Hepatocyte (in vitro differentiated cells): ENCODE measurements at regions not wholly inside any gene's neighbourhood (a gene's known extent, or its start where the extent isn't known, plus 50 kb on each side); places are given as distances from the start of the nearest gene placed in this dataset.

Experiments used
- DNase-seq: peaks from one replicate; pipeline ENCODE4 v3.0.0-alpha.2; 2016; ENCODE audit warnings: low spot score
- H2AFZ ChIP-seq: fragments of 200-600 bp; sonication (generic); 2 replicates; pipeline ENCODE4 v1.6.0; 2016; ENCODE audit warnings: antibody characterized with exemption, mild to moderate bottlenecking
- H3K27ac ChIP-seq: fragments of 200-600 bp; sonication (generic); 2 replicates; pipeline ENCODE4 v1.5.1; 2016; ENCODE audit warnings: mild to moderate bottlenecking
- H3K27me3 ChIP-seq: fragments of 200-600 bp; sonication (generic); 2 replicates; pipeline ENCODE4 v1.6.1; 2016
- H3K36me3 ChIP-seq: fragments of 200-600 bp; sonication (generic); replicated peaks from 2 replicates; pipeline ENCODE4 v1.5.1; 2016; ENCODE audit warnings: low read depth; ENCODE audit not compliant: insufficient read depth
- H3K4me1 ChIP-seq: fragments of 200-600 bp; sonication (generic); 2 replicates; pipeline ENCODE4 v1.5.1; 2016; ENCODE audit warnings: mild to moderate bottlenecking, moderate library complexity; ENCODE audit not compliant: insufficient read depth
- H3K4me2 ChIP-seq: fragments of 200-600 bp; sonication (generic); 2 replicates; pipeline ENCODE4 v1.6.0; 2016
- H3K4me3 ChIP-seq: fragments of 200-600 bp; sonication (generic); 2 replicates; pipeline ENCODE4 v1.5.1; 2016; ENCODE audit warnings: mild to moderate bottlenecking
- H3K79me2 ChIP-seq: fragments of 200-600 bp; sonication (generic); 2 replicates; pipeline ENCODE4 v1.6.0; 2017; ENCODE audit warnings: mild to moderate bottlenecking
- H3K9me2 ChIP-seq: fragments of 200-600 bp; sonication (generic); replicated peaks from 2 replicates; pipeline ENCODE4 v1.6.0; 2017; ENCODE audit warnings: mild to moderate bottlenecking; ENCODE audit not compliant: insufficient read depth
- H3K9me3 ChIP-seq: fragments of 200-600 bp; sonication (generic); 2 replicates; pipeline ENCODE4 v1.5.1; 2016; ENCODE audit warnings: low read depth, mild to moderate bottlenecking
- H4K20me1 ChIP-seq: fragments of 200-600 bp; sonication (generic); 2 replicates; pipeline ENCODE4 v1.6.0; 2016; ENCODE audit warnings: mild to moderate bottlenecking; ENCODE audit not compliant: insufficient read depth, poor library complexity, severe bottlenecking
- EZH2 ChIP-seq: fragments of 200-600 bp; sonication (generic); IDR thresholded peaks from 2 replicates; pipeline ENCODE4 v1.6.1; 2016; ENCODE audit warnings: antibody characterized with exemption, mild to moderate bottlenecking, borderline replicate concordance
- EZH2phosphoT487 ChIP-seq: fragments of 200-600 bp; sonication (generic); IDR thresholded peaks from one replicate; pipeline ENCODE4 v1.6.1; 2018; ENCODE audit warnings: antibody characterized with exemption, mild to moderate bottlenecking, low read depth, moderate library complexity; ENCODE audit not compliant: unreplicated experiment, severe bottlenecking
- WGBS: methylation state at CpG from one replicate; pipeline ENCODE4 v1.1.6; 2016; ENCODE audit warnings: low lambda C conversion rate; ENCODE audit errors: missing lambda C conversion rate; 5-methylcytosine and 5-hydroxymethylcytosine counted together
- TF ChIP-seq, protein P1 (sequence below): fragments of 200-600 bp; sonication (generic); IDR thresholded peaks from 2 replicates; pipeline ENCODE4 v1.5.1; 2016; ENCODE audit warnings: antibody characterized with exemption, mild to moderate bottlenecking; ENCODE audit not compliant: poor library complexity

DNA sequence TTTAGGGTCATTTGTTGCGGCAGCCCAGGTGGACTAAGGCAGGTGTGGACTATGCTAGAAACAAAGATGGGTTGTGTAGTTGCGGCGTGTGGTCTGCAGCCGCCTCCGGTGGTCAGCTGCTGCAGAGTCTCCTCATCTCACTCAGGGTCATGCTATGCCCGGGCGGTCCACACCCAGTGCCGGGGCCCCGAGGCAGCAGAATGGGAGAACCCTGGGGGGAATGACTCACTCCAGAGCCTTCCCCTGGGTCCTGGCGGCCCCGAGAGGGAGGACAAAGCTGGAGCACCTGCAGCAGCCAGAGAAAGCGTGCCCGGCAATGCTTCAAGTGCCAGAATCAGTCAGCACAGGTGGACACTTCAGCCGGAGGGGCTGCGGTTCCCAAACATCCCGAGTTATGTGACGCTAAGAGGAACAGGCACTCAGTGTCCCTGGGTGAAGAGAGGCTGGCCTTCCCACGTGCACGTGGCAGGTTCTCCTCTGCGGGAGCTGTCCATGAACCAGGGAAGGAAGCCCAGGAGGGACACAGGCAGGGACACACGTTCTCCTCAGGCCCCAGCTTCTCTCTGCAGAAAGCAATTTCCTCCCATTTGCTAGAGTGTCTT is 289.6 kb upstream of the B3GAT1 start:
- Histone ChIP-seq H3K79me2 (no peaks in the 10 kb centered on the region), H3K9me3 (no peaks in the 10 kb centered on the region), H2AFZ (no peak overlapping the region), H3K4me2 (no peak overlapping the region), H3K27ac (no peak overlapping the region), H3K27me3 (peaks cover 14% of the 10 kb centered on the region), H3K4me1 (no peaks in the 10 kb centered on the region), H3K4me3 (no peak overlapping the region), H3K36me3 (no peaks in the 10 kb centered on the region), H4K20me1 (no peaks in the 10 kb centered on the region), H3K9me2 (no peaks in the 10 kb centered on the region)
- no peak for DNase-seq
- WGBS = 77% methylated on average over 21 of the region's 21 CpGs
- TF ChIP-seq EZH2phosphoT487 (no peak), EZH2 (no peak)
- TF ChIP-seq, protein P1, sequence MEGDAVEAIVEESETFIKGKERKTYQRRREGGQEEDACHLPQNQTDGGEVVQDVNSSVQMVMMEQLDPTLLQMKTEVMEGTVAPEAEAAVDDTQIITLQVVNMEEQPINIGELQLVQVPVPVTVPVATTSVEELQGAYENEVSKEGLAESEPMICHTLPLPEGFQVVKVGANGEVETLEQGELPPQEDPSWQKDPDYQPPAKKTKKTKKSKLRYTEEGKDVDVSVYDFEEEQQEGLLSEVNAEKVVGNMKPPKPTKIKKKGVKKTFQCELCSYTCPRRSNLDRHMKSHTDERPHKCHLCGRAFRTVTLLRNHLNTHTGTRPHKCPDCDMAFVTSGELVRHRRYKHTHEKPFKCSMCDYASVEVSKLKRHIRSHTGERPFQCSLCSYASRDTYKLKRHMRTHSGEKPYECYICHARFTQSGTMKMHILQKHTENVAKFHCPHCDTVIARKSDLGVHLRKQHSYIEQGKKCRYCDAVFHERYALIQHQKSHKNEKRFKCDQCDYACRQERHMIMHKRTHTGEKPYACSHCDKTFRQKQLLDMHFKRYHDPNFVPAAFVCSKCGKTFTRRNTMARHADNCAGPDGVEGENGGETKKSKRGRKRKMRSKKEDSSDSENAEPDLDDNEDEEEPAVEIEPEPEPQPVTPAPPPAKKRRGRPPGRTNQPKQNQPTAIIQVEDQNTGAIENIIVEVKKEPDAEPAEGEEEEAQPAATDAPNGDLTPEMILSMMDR = no peak

DNA sequence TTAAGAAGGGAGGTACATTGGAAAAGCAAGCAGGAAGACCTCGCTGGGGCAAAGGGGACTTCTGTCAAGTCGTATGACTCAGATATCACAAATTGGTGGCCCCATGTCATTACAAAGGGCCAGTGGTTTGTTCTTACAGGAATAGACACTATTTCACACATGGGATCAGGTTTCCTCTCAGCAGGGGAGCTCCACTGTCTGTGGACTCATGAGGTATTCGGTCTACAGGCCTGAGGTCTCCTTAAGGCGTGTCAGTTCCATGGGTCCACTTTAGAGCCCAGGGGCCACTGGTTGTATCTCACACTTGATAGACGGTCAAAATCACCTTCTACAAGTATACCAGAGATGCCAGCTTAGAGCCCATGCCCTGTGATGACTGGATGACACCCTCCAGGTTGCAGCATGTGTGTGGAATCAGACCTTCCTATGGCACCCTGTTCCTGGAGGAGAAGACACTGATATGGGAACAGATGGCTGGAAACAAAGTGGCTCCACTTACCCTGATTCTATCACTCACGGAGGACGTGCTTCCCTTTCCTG is 288.1 kb upstream of the B3GAT1 start:
- H3K36me3 ChIP-seq = no peaks in the 10 kb centered on the region
- peaks cover 7% of the 10 kb centered on the region for H3K27me3 ChIP-seq
- no peaks in the 10 kb centered on the region for H3K4me1 ChIP-seq
- no peaks in the 10 kb centered on the region for H3K9me2 ChIP-seq
- 90% methylated on average over 7 of the region's 7 CpGs for WGBS
- TF ChIP-seq, protein P1 = no peak
- TF ChIP-seq EZH2 = no peak
- H3K9me3 ChIP-seq = no peaks in the 10 kb centered on the region
- no peak for DNase-seq
- no peak overlapping the region for H3K27ac ChIP-seq
- H2AFZ ChIP-seq = no peak overlapping the region
- H4K20me1 ChIP-seq = no peaks in the 10 kb centered on the region
- H3K4me2 ChIP-seq = no peak overlapping the region
- no peak overlapping the region for H3K4me3 ChIP-seq
- no peaks in the 10 kb centered on the region for H3K79me2 ChIP-seq

DNA sequence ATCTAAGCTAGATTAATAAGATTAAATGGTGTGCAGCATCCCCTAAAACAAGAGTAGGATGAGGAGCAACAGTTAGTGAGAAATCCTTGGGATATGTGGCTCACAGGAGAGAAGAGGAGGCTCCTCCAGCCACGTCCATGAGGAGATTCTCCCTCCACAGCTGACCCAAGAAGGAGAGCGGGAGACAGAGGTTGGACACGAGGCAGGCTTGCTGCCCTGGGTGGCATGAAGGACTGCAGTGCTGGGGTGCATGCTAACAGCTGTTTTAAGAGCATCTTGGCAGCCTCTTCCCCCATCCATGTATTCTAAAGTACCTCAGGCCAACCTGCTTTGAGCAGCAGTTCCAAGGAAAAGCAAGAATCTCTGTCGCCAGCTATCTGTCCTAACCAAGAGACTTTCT is 284.4 kb upstream of the B3GAT1 start:
- no peaks in the 10 kb centered on the region for H3K9me3 ChIP-seq
- H4K20me1 ChIP-seq = no peaks in the 10 kb centered on the region
- H3K4me3 ChIP-seq = no peak overlapping the region
- H3K9me2 ChIP-seq = no peaks in the 10 kb centered on the region
- peaks cover 4% of the 10 kb centered on the region for H3K4me1 ChIP-seq
- H3K27me3 ChIP-seq = peaks cover 6% of the 10 kb centered on the region
- no peaks in the 10 kb centered on the region for H3K79me2 ChIP-seq
- TF ChIP-seq, protein P1 = no peak
- TF ChIP-seq EZH2 = no peak
- TF ChIP-seq EZH2phosphoT487 = no peak
- no peaks in the 10 kb centered on the region for H3K36me3 ChIP-seq
- 65% methylated on average over 4 of the region's 4 CpGs for WGBS
- DNase-seq = no peak
- H2AFZ ChIP-seq = no peak overlapping the region
- H3K27ac ChIP-seq = no peak overlapping the region
- no peak overlapping the region for H3K4me2 ChIP-seq
